ENCODE measurements at regions not wholly inside any gene's neighbourhood (a gene's known extent, or its start where the extent isn't known, plus 50 kb on each side); places are given as distances from the start of the nearest gene placed in this dataset.

DNA sequence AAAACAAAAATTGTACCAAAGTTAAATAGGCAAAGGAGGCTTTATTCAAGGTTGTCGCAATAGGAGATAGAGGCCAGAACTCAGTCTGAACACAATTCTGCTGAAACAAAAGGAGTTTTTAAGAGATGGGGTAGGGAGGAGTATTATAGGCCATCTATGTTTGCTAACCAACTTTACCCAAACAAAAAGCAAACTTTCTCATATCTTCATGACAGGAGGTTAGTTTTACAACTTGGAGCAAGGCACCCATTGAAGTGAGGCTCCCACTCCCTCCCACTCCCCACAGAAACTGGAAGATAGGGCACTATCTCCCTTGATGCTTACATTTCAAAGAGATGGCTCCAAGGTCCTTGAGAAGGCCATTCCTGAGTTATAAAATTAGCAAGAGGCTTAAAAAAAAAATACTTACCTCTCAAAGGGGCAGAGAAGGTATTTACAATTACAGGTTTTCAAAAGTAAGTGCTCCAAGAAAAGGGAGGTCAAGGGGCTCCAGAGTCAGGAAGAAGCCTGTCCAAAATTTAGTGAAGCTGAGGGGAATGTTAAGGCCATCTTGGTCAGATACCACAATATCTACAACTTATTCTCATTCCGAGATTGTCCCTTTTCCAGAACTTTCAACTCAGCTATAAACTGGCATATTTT lies 84.4 kb upstream of the DHRS4 start:
- H3K4me3 ChIP-seq (ENCODE audit: low read length): no peak overlapping the region
- no peaks in the 10 kb centered on the region for H3K9me3 ChIP-seq (ENCODE audit: control insufficient read depth in 1 of 2, insufficient read depth in 1 of 2, low read length in 2 of 2)
- H3K27ac Mint-ChIP-seq: no peak overlapping the region
- ChIA-PET POLR2A (no interaction called here), CTCF (interaction anchor here (1.0 kb wide), 1 partner anchor 9 kb away, joined by 3 read pairs; no protein-coding TSS in a partner anchor)
- TF ChIP-seq, protein P1, sequence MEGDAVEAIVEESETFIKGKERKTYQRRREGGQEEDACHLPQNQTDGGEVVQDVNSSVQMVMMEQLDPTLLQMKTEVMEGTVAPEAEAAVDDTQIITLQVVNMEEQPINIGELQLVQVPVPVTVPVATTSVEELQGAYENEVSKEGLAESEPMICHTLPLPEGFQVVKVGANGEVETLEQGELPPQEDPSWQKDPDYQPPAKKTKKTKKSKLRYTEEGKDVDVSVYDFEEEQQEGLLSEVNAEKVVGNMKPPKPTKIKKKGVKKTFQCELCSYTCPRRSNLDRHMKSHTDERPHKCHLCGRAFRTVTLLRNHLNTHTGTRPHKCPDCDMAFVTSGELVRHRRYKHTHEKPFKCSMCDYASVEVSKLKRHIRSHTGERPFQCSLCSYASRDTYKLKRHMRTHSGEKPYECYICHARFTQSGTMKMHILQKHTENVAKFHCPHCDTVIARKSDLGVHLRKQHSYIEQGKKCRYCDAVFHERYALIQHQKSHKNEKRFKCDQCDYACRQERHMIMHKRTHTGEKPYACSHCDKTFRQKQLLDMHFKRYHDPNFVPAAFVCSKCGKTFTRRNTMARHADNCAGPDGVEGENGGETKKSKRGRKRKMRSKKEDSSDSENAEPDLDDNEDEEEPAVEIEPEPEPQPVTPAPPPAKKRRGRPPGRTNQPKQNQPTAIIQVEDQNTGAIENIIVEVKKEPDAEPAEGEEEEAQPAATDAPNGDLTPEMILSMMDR (IDR thresholded peaks at IDR 0.05): no peak
- H3K36me3 Mint-ChIP-seq (ENCODE audit: low read depth): no peaks in the 10 kb centered on the region
- intact Hi-C loops (cut with DNase I, micrococcal nuclease): no loop called here
- H3K9me3 Mint-ChIP-seq: no peaks in the 10 kb centered on the region
- peaks cover 10 to 15% of the 10 kb centered on the region in 2 experiments for H3K27me3 ChIP-seq (ENCODE audit: control insufficient read depth in 1 of 2, insufficient read depth in 2 of 2, low read length in 2 of 2)
- no peak overlapping the region for H3K4me3 Mint-ChIP-seq
- H3K36me3 ChIP-seq (ENCODE audit: insufficient read depth, low read length): no peaks in the 10 kb centered on the region
- no peaks in the 10 kb centered on the region for H3K4me1 ChIP-seq (ENCODE audit: insufficient read depth, low read length)
- no peak for DNase-seq
- H3K27me3 Mint-ChIP-seq: peaks cover 51% of the 10 kb centered on the region
- ATAC-seq (ENCODE audit: poor library complexity): no peak
- no peak overlapping the region for H3K27ac ChIP-seq (ENCODE audit: low read depth in 1 of 2, low read length in 2 of 2)
- H3K4me1 Mint-ChIP-seq (ENCODE audit: low read depth): no peaks in the 10 kb centered on the region

- H3K27ac Mint-ChIP-seq: no peak overlapping the region
- no peak overlapping the region for H3K27ac ChIP-seq (ENCODE audit: low read depth in 1 of 2, low read length in 2 of 2)
- TF ChIP-seq, protein P1 (IDR thresholded peaks at IDR 0.05): no peak
- H3K27me3 Mint-ChIP-seq: peaks cover 23% of the 10 kb centered on the region
- H3K4me1 Mint-ChIP-seq (ENCODE audit: low read depth): no peaks in the 10 kb centered on the region
- H3K4me3 Mint-ChIP-seq: no peak overlapping the region
- H3K4me1 ChIP-seq (ENCODE audit: insufficient read depth, low read length): no peaks in the 10 kb centered on the region
- H3K9me3 Mint-ChIP-seq: no peaks in the 10 kb centered on the region
- intact Hi-C loops (cut with DNase I, micrococcal nuclease): no loop called here
- no peak overlapping the region for H3K4me3 ChIP-seq (ENCODE audit: low read length)
- H3K36me3 Mint-ChIP-seq (ENCODE audit: low read depth): no peaks in the 10 kb centered on the region
- H3K27me3 ChIP-seq (ENCODE audit: control insufficient read depth in 1 of 2, insufficient read depth in 2 of 2, low read length in 2 of 2): peaks cover 0 to 3% of the 10 kb centered on the region in 2 experiments
- DNase-seq (no peak), ATAC-seq (ENCODE audit: poor library complexity) (no peak)
- H3K9me3 ChIP-seq (ENCODE audit: control insufficient read depth in 1 of 2, insufficient read depth in 1 of 2, low read length in 2 of 2): no peaks in the 10 kb centered on the region
- no peaks in the 10 kb centered on the region for H3K36me3 ChIP-seq (ENCODE audit: insufficient read depth, low read length)
- POLR2A ChIA-PET: no interaction called here
- CTCF ChIA-PET: no interaction called here
These were observed 77.3 kb upstream of the DHRS4 start for GRCh38 chr14:23876160-23876750.

- intact Hi-C loops (cut with DNase I, micrococcal nuclease): no loop called here
- no peaks in the 10 kb centered on the region for H3K9me3 ChIP-seq (ENCODE audit: control insufficient read depth in 1 of 2, insufficient read depth in 1 of 2, low read length in 2 of 2)
- peaks cover 0 to 3% of the 10 kb centered on the region in 2 experiments for H3K27me3 ChIP-seq (ENCODE audit: control insufficient read depth in 1 of 2, insufficient read depth in 2 of 2, low read length in 2 of 2)
- H3K9me3 Mint-ChIP-seq: no peaks in the 10 kb centered on the region
- TF ChIP-seq, protein P1 (IDR thresholded peaks at IDR 0.05): no peak
- no peak overlapping the region for H3K27ac ChIP-seq (ENCODE audit: low read depth in 1 of 2, low read length in 2 of 2)
- peaks cover 17% of the 10 kb centered on the region for H3K27me3 Mint-ChIP-seq
- H3K4me3 ChIP-seq (ENCODE audit: low read length): no peak overlapping the region
- CTCF ChIA-PET: no interaction called here
- H3K4me1 ChIP-seq (ENCODE audit: insufficient read depth, low read length): no peaks in the 10 kb centered on the region
- no peak for DNase-seq
- H3K36me3 ChIP-seq (ENCODE audit: insufficient read depth, low read length): no peaks in the 10 kb centered on the region
- no peak overlapping the region for H3K27ac Mint-ChIP-seq
- no peak overlapping the region for H3K4me3 Mint-ChIP-seq
- H3K36me3 Mint-ChIP-seq (ENCODE audit: low read depth): no peaks in the 10 kb centered on the region
- POLR2A ChIA-PET: no interaction called here
- no peak for ATAC-seq (ENCODE audit: poor library complexity)
- H3K4me1 Mint-ChIP-seq (ENCODE audit: low read depth): no peaks in the 10 kb centered on the region
These were observed 76.5 kb upstream of the DHRS4 start for GRCh38 chr14:23877111-23877510.
